Effector memory CD4-positive, alpha-beta T cell (primary cell): ENCODE measurements at regions not wholly inside any gene's neighbourhood (a gene's known extent, or its start where the extent isn't known, plus 50 kb on each side); places are given as distances from the start of the nearest gene placed in this dataset.
"Not testable (repeated sequence)": the region's sequence is repeated elsewhere in the genome, so short reads cannot be mapped to it uniquely, and the experiment has no call there.

Experiments
- DNase-seq, 3 donors: peaks; one replicate each; pipeline ENCODE4 v3.0.0-alpha.2; 2020
- H3K27ac ChIP-seq: 2 replicates; pipeline ENCODE4 v1.7.0; 2013; ENCODE audit warnings: mild to moderate bottlenecking, low read length, moderate library complexity; ENCODE audit not compliant: insufficient read depth, poor library complexity, severe bottlenecking
- H3K27me3 ChIP-seq: replicated peaks from 2 replicates; pipeline ENCODE4 v1.7.0; 2013; ENCODE audit warnings: mild to moderate bottlenecking, low read length; ENCODE audit not compliant: insufficient read depth, control insufficient read depth, poor library complexity, severe bottlenecking
- H3K36me3 ChIP-seq: 2 replicates; pipeline ENCODE4 v1.7.0; 2013; ENCODE audit warnings: mild to moderate bottlenecking, low read length, moderate library complexity; ENCODE audit not compliant: control insufficient read depth, insufficient read depth
- H3K4me1 ChIP-seq: 2 replicates; pipeline ENCODE4 v1.7.0; 2013; ENCODE audit warnings: low read length, mild to moderate bottlenecking; ENCODE audit not compliant: control insufficient read depth, insufficient read depth, poor library complexity, severe bottlenecking
- H3K4me3 ChIP-seq: 2 replicates; pipeline ENCODE4 v1.7.0; 2013; ENCODE audit warnings: low read length, low read depth, mild to moderate bottlenecking; ENCODE audit not compliant: insufficient read depth, poor library complexity, severe bottlenecking
- H3K9me3 ChIP-seq: 2 replicates; pipeline ENCODE4 v1.7.0; 2013; ENCODE audit warnings: mild to moderate bottlenecking, low read length, moderate library complexity; ENCODE audit not compliant: control insufficient read depth

DNA sequence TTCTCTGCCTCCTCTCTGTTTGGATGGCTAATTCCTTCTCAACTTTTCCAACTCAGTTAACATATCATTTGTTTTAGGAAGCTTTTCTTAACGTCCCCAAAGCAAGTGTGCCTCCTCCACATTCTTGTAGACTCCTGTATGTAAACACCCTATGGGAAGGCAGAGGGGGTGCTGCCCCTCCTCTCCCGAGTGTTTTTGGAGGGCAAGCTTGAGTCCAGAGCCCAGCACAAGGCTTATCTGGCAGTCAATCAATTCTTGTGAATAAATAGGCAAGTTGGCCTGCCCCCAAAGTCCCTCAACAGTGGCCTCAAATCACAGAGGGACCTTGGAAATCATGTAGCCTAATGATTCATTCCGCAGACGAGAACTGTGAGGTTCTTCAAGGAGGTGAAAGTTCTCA is 305.6 kb downstream of the RPS24 start:
- H3K27me3 ChIP-seq, result no peaks in the 10 kb centered on the region
- DNase-seq, result no peak
- no peak overlapping the region for H3K4me3 ChIP-seq
- no peak overlapping the region for H3K27ac ChIP-seq
- no peaks in the 10 kb centered on the region for H3K36me3 ChIP-seq
- no peaks in the 10 kb centered on the region for H3K9me3 ChIP-seq
- no peaks in the 10 kb centered on the region for H3K4me1 ChIP-seq

DNA sequence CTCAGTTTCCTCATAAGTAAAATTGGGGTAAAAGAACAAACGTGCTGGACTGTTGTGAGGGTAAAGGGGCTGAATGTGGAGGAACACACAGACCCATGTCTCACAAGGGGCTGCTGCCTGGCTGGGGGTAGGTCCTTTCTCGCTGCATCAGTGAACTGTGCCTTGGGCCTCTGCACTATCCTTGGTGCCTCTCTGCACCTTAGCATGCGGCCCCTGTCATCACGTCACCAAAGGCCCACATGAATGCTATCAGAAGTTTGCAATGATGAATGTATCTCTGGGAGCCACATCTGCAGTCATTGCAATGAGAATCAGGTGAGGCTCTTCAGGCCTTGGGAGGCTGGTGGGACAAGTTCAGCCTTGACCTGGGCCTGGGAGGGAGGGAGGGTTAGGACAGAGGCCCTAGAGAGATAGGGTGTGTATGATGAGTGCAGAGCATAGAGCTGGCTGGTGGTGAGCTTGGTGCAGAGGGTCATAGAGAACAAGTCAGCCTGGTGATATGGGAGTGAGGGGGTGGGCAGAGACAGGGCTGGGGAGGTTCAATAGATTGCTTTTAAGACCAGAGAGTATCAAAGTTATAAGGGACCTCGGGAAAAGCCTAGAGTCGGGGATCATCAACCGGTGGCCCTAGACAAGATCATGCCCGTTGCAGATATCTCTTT is 308.4 kb downstream of the RPS24 start:
- Histone ChIP-seq H3K4me3 (no peak overlapping the region), H3K4me1 (no peaks in the 10 kb centered on the region), H3K9me3 (no peaks in the 10 kb centered on the region), H3K36me3 (no peaks in the 10 kb centered on the region), H3K27ac (no peak overlapping the region), H3K27me3 (no peaks in the 10 kb centered on the region)
- DNase-seq, result no peak

DNA sequence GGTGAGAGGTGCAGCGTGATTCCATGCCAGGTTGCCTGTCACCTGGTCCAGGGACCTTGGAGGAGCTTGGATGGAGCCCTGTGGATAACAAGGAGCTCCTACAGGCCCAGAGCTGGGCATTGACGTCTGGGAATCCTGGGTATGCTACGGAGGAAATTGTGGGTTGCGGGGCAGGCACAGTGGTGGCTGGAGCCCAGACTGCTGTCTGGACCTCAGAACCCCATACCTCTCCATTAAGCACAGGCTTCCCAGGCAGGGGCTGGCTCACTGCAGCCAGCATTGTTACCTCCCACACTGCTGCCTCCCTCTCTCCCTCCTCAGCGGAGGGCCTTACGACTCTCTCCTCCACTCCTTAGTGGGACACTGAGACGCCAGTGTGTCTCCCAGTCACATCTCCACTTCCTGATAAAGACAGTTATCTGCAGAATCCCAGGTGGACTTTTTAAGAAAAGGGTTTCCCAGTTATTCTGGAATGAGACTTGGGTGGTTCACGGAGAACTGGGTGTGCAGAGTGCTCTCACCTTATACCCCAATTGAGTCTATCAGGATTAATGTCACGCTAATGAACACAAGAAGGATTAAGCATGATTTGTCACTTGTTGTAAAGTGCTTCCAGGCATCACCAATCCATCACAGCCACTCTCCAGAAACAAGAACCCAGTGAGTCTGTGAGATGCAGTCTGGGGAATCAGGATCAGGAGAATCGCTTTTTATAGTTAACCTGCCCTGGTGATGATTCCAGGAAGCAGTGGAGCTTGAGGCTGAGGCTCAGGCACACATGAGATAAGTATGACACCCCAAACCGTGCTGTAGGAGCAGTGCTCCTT is 309.4 kb downstream of the RPS24 start:
- Histone ChIP-seq H3K4me3 (no peak overlapping the region), H3K9me3 (no peaks in the 10 kb centered on the region), H3K36me3 (no peaks in the 10 kb centered on the region), H3K4me1 (no peaks in the 10 kb centered on the region), H3K27me3 (no peaks in the 10 kb centered on the region), H3K27ac (no peak overlapping the region)
- DNase-seq, result no peak

DNA sequence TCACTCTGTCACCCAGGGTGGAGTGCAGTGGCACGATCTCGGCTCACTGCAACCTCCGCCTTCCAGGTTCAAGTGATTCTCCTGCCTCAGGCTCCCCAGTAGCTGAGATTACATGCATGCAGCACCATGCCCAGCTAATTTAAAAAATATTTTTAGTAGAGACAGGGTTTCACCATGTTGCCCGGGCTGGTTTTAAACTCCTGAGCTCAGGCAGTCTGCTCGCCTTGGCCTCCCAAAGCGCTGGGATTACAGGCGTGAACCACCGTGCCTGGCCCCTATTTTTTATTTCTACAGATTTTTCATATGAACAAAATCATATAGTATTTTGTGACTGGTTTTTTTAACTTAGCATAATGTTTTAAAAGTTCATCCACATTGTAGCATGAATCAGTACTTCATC is 310.6 kb downstream of the RPS24 start:
- H3K27me3 ChIP-seq, H3K9me3 ChIP-seq, H3K36me3 ChIP-seq, H3K4me3 ChIP-seq, H3K27ac ChIP-seq, H3K4me1 ChIP-seq, DNase-seq: not testable (repeated sequence)

DNA sequence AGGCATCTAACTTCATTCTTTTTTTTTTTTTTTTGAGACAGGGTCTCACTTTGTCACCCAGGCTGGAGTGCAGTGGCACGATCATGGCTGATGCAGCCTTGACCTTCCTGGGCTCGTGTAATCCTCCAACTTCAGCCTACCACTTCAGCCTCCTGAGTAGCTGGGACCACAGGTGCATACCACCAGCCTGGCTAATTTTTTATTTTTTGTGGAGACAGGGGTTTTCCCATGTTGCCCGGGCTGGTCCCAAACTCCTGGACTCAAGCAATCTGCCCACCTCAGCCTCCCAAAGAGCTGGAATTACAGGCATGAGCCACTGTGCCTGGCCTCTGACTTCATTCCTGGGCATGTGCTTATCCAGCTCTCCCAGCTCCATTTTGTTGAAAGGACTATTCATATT is 311.9 kb downstream of the RPS24 start:
- H3K36me3 ChIP-seq, H3K9me3 ChIP-seq, DNase-seq, H3K27me3 ChIP-seq, H3K4me3 ChIP-seq, H3K27ac ChIP-seq, H3K4me1 ChIP-seq: not testable (repeated sequence)

DNA sequence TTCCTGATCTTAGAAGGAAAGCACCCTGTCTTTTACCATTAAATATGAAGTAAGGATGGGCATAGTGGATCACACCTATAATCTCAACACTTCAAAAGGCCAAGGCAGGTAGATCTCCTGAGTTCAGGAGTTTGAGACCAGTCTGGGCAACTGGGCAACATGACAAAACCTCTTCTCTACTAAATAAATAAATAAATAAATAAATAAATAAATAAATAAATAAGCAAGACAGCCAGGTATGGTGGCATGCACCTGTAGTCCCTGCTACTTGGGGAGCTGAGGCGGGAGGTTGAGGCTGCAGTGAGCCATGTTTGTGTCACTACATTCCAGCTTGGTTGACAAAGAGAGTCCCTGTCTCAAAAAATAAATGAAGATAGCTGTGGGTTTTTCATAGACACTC is 313.1 kb downstream of the RPS24 start:
- H3K27me3 ChIP-seq, result no peaks in the 10 kb centered on the region
- no peaks in the 10 kb centered on the region for H3K36me3 ChIP-seq
- H3K9me3 ChIP-seq, result no peaks in the 10 kb centered on the region
- no peak overlapping the region for H3K4me3 ChIP-seq
- DNase-seq, result no peak
- H3K27ac ChIP-seq, result no peak overlapping the region
- H3K4me1 ChIP-seq, result no peaks in the 10 kb centered on the region

DNA sequence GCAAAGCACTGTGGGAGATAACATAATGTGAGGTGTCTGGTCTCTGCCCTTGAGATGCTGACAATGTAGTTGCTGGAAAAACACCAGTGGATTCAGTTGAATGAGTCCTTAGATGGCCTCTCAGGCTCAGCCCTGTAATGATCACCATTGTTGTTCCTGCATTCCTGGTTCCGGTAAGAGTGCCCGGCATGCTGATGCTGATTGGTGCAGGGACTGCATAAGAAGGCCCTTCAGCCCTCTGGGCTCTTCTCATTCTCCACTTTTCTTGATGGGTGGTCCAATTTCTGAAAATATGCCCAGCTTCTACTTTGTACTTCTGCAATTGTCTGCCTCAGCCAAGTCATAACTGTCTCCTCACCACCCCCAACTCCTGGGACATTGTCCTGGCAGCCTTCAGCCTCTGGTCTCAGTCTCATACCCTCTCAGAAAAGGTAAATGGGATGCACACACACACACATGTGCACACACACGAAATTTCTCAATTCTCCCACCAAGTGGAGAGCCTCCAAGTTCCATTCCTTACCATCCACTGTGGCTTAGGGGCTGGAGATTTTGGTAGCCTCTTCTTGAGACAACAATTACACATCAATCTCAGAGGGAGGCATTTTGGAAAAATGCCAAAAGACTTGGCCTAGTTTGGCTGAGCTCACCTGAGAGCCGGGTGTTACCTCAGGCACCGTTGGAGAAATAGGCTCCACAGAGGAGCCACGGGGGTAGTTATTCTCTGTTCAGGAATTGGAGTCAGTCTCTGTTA is 314.9 kb downstream of the RPS24 start:
- H3K36me3 ChIP-seq, result no peaks in the 10 kb centered on the region
- no peak overlapping the region for H3K27ac ChIP-seq
- H3K4me3 ChIP-seq, result no peak overlapping the region
- no peaks in the 10 kb centered on the region for H3K4me1 ChIP-seq
- DNase-seq, result no peak
- H3K27me3 ChIP-seq, result no peaks in the 10 kb centered on the region
- no peaks in the 10 kb centered on the region for H3K9me3 ChIP-seq

DNA sequence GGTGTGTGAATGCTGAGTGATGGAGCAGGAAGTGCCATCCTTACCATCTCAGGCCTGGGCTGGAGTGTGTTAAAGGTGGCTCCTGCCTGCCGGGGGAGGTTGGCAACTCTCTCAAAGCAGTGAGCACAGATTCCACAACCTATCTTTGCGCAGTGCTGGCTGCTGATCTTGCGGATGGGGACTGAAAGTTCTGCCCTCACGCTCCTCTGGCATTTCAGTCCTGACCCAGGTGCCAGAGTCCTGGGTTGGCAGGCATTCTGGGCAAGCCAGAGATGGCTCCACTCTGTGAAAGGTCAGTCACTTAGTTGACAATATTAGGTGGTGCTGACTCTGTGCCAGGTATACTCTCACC is 315.5 kb downstream of the RPS24 start:
- no peak for DNase-seq
- H3K27me3 ChIP-seq, result no peaks in the 10 kb centered on the region
- no peaks in the 10 kb centered on the region for H3K36me3 ChIP-seq
- no peak overlapping the region for H3K27ac ChIP-seq
- no peaks in the 10 kb centered on the region for H3K4me1 ChIP-seq
- no peaks in the 10 kb centered on the region for H3K9me3 ChIP-seq
- H3K4me3 ChIP-seq, result no peak overlapping the region

DNA sequence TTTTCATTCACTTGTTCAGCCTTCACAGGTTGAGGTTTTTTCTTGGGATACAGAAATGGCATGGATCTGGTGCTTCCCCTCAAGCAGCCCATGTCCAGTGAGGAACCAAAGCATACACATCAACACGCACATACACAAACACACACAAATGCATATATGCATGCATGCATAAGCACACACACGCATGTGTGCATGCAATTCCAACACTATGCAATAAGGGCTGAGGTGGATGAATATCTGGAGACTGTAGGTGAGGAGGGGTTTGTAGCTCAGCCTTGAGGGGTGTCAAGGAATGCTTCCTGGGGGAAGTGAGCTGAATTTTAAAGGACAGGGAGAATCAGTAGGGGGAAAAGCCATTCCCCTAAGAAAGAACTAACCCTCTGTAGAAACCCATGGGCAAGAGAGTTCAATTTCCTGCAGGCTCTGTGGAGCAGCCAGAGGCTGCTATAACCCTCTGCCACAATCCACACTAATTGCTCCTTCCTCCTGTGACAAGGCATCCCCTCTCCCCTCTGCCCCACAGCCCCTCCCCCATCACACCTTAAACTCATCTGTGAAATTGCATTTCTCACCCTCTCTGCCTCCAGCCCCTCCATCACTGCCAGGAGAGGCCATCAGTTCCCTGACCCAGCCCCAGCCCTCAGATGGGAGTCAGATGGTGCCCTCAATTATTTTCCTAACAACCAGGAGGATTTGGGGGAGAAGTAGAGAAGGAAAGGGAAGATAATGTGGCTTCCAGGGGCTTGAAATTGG is 316.4 kb downstream of the RPS24 start:
- no peak for DNase-seq
- Histone ChIP-seq H3K9me3 (no peaks in the 10 kb centered on the region), H3K27ac (no peak overlapping the region), H3K4me3 (no peak overlapping the region), H3K27me3 (no peaks in the 10 kb centered on the region), H3K36me3 (no peaks in the 10 kb centered on the region), H3K4me1 (no peaks in the 10 kb centered on the region)
